ENCODE measurements at regions not wholly inside any gene's neighbourhood (a gene's known extent, or its start where the extent isn't known, plus 50 kb on each side); places are given as distances from the start of the nearest gene placed in this dataset.

DNA sequence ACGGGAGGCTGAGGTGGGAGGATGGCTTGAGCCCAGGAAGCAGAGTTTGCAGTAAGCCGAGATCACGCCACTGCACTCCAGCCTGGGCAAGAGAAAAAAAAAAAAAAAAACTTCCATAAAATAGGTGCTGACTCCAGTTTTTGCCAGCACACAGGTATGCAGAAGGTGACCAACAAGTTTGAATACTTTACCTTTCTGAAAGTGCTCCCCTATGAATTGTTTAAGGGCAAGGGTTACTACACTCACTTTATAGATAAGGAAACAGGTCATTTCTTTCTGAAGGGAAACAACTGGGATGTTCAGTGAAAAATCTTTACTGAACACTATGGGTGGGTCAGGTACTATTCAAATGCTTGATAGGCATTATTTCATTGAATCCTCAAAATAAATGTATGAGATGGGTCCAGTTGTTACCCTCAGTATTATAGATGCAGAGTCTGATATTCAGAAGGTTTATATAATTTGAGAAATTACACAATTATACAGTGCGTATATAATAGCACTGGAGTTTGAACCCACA is 538.5 kb downstream of the INSC start:
- POLR2A ChIA-PET: no interaction called here
- Histone ChIP-seq H3K9me3 (ENCODE audit: control insufficient read depth in 1 of 2, insufficient read depth in 1 of 2, low read depth in 1 of 2, low read length in 2 of 2) (no peaks in the 10 kb centered on the region), H4K20me1 (ENCODE audit: insufficient read depth) (no peaks in the 10 kb centered on the region), H3K4me2 (ENCODE audit: low read length) (no peak overlapping the region), H3K4me3 (replicated peaks in 1 of 2; ENCODE audit: low read depth in 1 of 2, low read length in 2 of 2) (no peak overlapping the region), H3K79me2 (ENCODE audit: insufficient read depth, low read length) (no peaks in the 10 kb centered on the region), H3K27me3 (ENCODE audit: insufficient read depth, low read length) (no peaks in the 10 kb centered on the region; the same call in 1 of the 2 replicates), H2AFZ (ENCODE audit: low read depth, low read length, poor library complexity, severe bottlenecking) (no peak overlapping the region), H3K4me1 (ENCODE audit: control insufficient read depth in 1 of 2, insufficient read depth in 2 of 2, low read length in 2 of 2) (peaks cover 5 to 11% of the 10 kb centered on the region in 2 experiments; a peak in 3 of 4 replicates), H3K27ac (ENCODE audit: low read depth, low read length) (no peak overlapping the region), H3K9ac (ENCODE audit: low read length) (no peak overlapping the region), H3K36me3 (ENCODE audit: control insufficient read depth in 1 of 2, insufficient read depth in 2 of 2, low read length in 2 of 2) (no peaks in the 10 kb centered on the region), H3K9me2 (ENCODE audit: insufficient read depth) (no peaks in the 10 kb centered on the region)
- ATAC-seq (no peak), DNase-seq (ENCODE audit: low read depth, low spot score) (no peak)
- CTCF ChIA-PET: no interaction called here
- TF ChIP-seq, protein P1, sequence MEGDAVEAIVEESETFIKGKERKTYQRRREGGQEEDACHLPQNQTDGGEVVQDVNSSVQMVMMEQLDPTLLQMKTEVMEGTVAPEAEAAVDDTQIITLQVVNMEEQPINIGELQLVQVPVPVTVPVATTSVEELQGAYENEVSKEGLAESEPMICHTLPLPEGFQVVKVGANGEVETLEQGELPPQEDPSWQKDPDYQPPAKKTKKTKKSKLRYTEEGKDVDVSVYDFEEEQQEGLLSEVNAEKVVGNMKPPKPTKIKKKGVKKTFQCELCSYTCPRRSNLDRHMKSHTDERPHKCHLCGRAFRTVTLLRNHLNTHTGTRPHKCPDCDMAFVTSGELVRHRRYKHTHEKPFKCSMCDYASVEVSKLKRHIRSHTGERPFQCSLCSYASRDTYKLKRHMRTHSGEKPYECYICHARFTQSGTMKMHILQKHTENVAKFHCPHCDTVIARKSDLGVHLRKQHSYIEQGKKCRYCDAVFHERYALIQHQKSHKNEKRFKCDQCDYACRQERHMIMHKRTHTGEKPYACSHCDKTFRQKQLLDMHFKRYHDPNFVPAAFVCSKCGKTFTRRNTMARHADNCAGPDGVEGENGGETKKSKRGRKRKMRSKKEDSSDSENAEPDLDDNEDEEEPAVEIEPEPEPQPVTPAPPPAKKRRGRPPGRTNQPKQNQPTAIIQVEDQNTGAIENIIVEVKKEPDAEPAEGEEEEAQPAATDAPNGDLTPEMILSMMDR (IDR thresholded peaks at IDR 0.05 in 2 of 3, conservative IDR thresholded peaks at IDR 0.05 in 1 of 3; ENCODE audit: borderline replicate concordance in 1 of 3, insufficient read depth in 1 of 3, low read depth in 2 of 3, low read length in 2 of 3): no peak
- TF ChIP-seq EGR1 (IDR thresholded peaks at IDR 0.05; ENCODE audit: low read depth) (no peak), SP1 (IDR thresholded peaks at IDR 0.05; ENCODE audit: low read depth) (no peak), POLR2AphosphoS5 (IDR thresholded peaks at IDR 0.05; ENCODE audit: low read depth, low read length) (no peak)
- intact Hi-C loops (cut with micrococcal nuclease): no loop called here
- BruUV-seq (replicated peaks): no TSS peak
- RAD21 ChIA-PET (ENCODE audit: low non-redundant PET in 1 of 2, low total read pairs in 2 of 2, uncharacterized antibody in 2 of 2, unreplicated experiment in 2 of 2): no interaction called here

DNA sequence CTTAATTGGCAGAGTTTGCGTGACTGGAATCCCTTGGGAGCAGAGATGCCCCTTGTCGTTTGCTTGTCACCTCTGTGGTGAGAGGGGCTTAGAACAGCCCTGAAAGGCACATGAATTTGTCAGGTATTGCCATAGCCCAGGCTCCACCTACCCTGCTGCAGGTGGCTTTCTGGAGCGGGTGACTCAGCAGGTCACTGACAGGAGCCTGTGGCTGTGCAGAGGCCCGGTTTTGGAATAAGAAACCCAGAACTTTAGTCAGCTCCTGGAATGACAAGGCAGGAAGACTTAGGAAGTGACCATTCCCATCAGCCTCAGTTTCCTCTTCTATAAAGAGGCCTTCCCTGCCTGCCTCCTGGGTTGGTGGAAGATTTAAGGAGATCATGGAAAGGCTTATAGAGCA is 539.7 kb downstream of the INSC start:
- no TSS peak for BruUV-seq (replicated peaks)
- Histone ChIP-seq H3K27me3 (ENCODE audit: insufficient read depth, low read length) (peaks cover 5% of the 10 kb centered on the region; the same call in 1 of the 2 replicates), H3K9me3 (ENCODE audit: control insufficient read depth in 1 of 2, insufficient read depth in 1 of 2, low read depth in 1 of 2, low read length in 2 of 2) (no peaks in the 10 kb centered on the region), H2AFZ (ENCODE audit: low read depth, low read length, poor library complexity, severe bottlenecking) (no peak overlapping the region), H3K4me2 (ENCODE audit: low read length) (no peak overlapping the region), H3K79me2 (ENCODE audit: insufficient read depth, low read length) (no peaks in the 10 kb centered on the region), H3K9ac (ENCODE audit: low read length) (no peak overlapping the region), H3K27ac (ENCODE audit: low read depth, low read length) (no peak overlapping the region), H3K9me2 (ENCODE audit: insufficient read depth) (no peaks in the 10 kb centered on the region), H3K4me3 (replicated peaks in 1 of 2; ENCODE audit: low read depth in 1 of 2, low read length in 2 of 2) (no peak overlapping the region), H4K20me1 (ENCODE audit: insufficient read depth) (no peaks in the 10 kb centered on the region), H3K4me1 (ENCODE audit: control insufficient read depth in 1 of 2, insufficient read depth in 2 of 2, low read length in 2 of 2) (peaks cover 5 to 11% of the 10 kb centered on the region in 2 experiments; a peak in 3 of 4 replicates), H3K36me3 (ENCODE audit: control insufficient read depth in 1 of 2, insufficient read depth in 2 of 2, low read length in 2 of 2) (no peaks in the 10 kb centered on the region)
- intact Hi-C loops (cut with micrococcal nuclease): no loop called here
- no peak for ATAC-seq
- DNase-seq (ENCODE audit: low read depth, low spot score): no peak
- ChIA-PET CTCF (no interaction called here), POLR2A (no interaction called here), RAD21 (ENCODE audit: low non-redundant PET in 1 of 2, low total read pairs in 2 of 2, uncharacterized antibody in 2 of 2, unreplicated experiment in 2 of 2) (interaction anchor here in 1 of 2 experiments (0.7 kb wide), 1 partner anchor 941 kb away, joined by 3 read pairs; no protein-coding TSS in a partner anchor)
- TF ChIP-seq POLR2AphosphoS5 (IDR thresholded peaks at IDR 0.05; ENCODE audit: low read depth, low read length): no peak
- TF ChIP-seq ZNF274 (IDR thresholded peaks at IDR 0.05; ENCODE audit: low read depth, low read length): no peak
- TF ChIP-seq, protein P2, sequence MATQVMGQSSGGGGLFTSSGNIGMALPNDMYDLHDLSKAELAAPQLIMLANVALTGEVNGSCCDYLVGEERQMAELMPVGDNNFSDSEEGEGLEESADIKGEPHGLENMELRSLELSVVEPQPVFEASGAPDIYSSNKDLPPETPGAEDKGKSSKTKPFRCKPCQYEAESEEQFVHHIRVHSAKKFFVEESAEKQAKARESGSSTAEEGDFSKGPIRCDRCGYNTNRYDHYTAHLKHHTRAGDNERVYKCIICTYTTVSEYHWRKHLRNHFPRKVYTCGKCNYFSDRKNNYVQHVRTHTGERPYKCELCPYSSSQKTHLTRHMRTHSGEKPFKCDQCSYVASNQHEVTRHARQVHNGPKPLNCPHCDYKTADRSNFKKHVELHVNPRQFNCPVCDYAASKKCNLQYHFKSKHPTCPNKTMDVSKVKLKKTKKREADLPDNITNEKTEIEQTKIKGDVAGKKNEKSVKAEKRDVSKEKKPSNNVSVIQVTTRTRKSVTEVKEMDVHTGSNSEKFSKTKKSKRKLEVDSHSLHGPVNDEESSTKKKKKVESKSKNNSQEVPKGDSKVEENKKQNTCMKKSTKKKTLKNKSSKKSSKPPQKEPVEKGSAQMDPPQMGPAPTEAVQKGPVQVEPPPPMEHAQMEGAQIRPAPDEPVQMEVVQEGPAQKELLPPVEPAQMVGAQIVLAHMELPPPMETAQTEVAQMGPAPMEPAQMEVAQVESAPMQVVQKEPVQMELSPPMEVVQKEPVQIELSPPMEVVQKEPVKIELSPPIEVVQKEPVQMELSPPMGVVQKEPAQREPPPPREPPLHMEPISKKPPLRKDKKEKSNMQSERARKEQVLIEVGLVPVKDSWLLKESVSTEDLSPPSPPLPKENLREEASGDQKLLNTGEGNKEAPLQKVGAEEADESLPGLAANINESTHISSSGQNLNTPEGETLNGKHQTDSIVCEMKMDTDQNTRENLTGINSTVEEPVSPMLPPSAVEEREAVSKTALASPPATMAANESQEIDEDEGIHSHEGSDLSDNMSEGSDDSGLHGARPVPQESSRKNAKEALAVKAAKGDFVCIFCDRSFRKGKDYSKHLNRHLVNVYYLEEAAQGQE (IDR thresholded peaks at IDR 0.05; ENCODE audit: low read depth): no peak
- TF ChIP-seq CBX3 (IDR thresholded peaks at IDR 0.05; ENCODE audit: low read depth): no peak
- no peak for TF ChIP-seq JUND (IDR thresholded peaks at IDR 0.05)
- no peak for TF ChIP-seq POLR2A (IDR thresholded peaks at IDR 0.05; ENCODE audit: borderline replicate concordance, extremely low read depth, insufficient read depth, insufficient read length)
- TF ChIP-seq, protein P1 (IDR thresholded peaks at IDR 0.05 in 2 of 3, conservative IDR thresholded peaks at IDR 0.05 in 1 of 3; ENCODE audit: borderline replicate concordance in 1 of 3, insufficient read depth in 1 of 3, low read depth in 2 of 3, low read length in 2 of 3): no peak
- TF ChIP-seq, protein P3, sequence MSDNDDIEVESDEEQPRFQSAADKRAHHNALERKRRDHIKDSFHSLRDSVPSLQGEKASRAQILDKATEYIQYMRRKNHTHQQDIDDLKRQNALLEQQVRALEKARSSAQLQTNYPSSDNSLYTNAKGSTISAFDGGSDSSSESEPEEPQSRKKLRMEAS (IDR thresholded peaks at IDR 0.05): no peak
- no peak for TF ChIP-seq TCF7L2 (IDR thresholded peaks at IDR 0.05; ENCODE audit: borderline replicate concordance, extremely low read depth, insufficient read depth, insufficient read length)
- no peak for TF ChIP-seq CEBPB (IDR thresholded peaks at IDR 0.05; ENCODE audit: low read depth)

All from HCT116 (cell line).